GM12872 (cell line): ENCODE measurements at regions not wholly inside any gene's neighbourhood (a gene's known extent, or its start where the extent isn't known, plus 50 kb on each side); places are given as distances from the start of the nearest gene placed in this dataset.

ENCODE experiments used
- CTCF ChIP-seq: IDR thresholded peaks from 3 replicates; pipeline ENCODE4 v1.5.1; 2011; ENCODE audit warnings: low read depth, mild to moderate bottlenecking, low read length, moderate library complexity; ENCODE audit not compliant: insufficient read depth

- no peak for TF ChIP-seq CTCF
These were observed 301.8 kb upstream of the ZWINT start for GRCh38 chr10:56662765-56663447.

- no peak for TF ChIP-seq CTCF
These were observed 292.2 kb upstream of the ZWINT start for GRCh38 chr10:56653289-56653688.

- no peak for TF ChIP-seq CTCF
These were observed 285.5 kb upstream of the ZWINT start for GRCh38 chr10:56646329-56647111.

GRCh38 chr10:56633876-56634452 lies 272.9 kb upstream of the ZWINT start:
- no peak for TF ChIP-seq CTCF

GRCh38 chr10:56632537-56632936 lies 271.5 kb upstream of the ZWINT start:
- no peak for TF ChIP-seq CTCF

- no peak for TF ChIP-seq CTCF
These were observed 263.0 kb upstream of the ZWINT start for GRCh38 chr10:56624082-56624481.

GRCh38 chr10:56623064-56623463 lies 262.0 kb upstream of the ZWINT start:
- TF ChIP-seq CTCF: no peak
